Muscle of arm (tissue), 1 donor: ENCODE measurements at regions not wholly inside any gene's neighbourhood (a gene's known extent, or its start where the extent isn't known, plus 50 kb on each side); places are given as distances from the start of the nearest gene placed in this dataset.
"Not testable (repeated sequence)": the region's sequence is repeated elsewhere in the genome, so short reads cannot be mapped to it uniquely, and the experiment has no call there.

Source experiments
- DNase-seq: peaks from one replicate; pipeline ENCODE4 v3.0.0-alpha.2; 2013

- DNase-seq: no peak
Measured at GRCh38 chr13:84654654-84655275, 772.5 kb upstream of the SLITRK1 start.

DNA sequence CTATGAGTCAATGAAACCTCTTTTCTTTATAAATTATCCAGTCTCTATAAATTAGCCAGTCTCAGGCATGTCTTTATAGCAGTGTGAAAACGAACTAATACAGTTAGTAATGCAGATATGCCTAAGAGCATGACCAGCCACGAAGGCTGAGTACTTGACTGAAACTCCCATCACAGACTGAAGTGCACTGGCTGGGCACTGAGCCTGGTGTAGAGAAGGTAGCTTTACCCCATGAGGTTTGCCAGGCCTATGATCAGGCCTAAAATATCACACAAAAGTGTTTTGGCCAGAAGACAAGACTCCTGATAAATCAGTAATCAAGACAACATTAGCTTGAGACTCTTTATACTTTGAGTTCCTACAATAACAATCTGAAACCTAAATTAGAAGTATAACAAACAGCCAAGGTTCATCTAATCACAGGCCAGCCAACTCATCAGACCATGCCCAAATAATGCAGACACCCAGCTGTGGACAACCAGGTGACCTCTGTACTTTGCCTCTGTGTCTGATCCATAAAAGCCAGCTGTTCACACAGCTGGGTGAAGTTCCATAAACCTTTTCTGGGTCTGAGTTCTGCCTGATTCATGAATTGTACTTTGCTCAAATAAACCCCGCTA, 771.8 kb upstream of the SLITRK1 start:
- DNase-seq: no peak

GRCh38 chr13:84651705-84652104, 769.4 kb upstream of the SLITRK1 start:
- DNase-seq: no peak

- DNase-seq: no peak
Measured at GRCh38 chr13:84651288-84651687, 769.0 kb upstream of the SLITRK1 start.

DNA sequence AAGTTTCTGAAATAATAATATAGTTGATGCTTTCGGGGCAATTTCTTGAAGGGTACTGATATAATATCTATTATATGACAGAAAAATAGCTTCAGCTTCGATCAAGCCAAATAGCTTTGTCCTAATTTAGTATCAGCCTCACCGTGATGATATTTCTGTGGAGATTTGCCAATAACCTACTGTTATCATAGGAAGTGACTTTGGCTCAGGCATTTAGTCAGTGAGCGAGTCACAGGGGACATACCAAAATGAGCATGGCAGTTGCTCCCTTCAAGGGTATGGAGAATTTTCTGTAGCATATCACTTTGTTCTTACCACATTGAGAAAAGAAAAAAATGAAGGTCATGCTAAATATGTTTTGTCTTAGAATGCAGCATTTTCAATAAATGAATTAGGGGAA, 767.6 kb upstream of the SLITRK1 start:
- no peak for DNase-seq

GRCh38 chr13:84648069-84648640, 765.9 kb upstream of the SLITRK1 start:
- DNase-seq: no peak

DNA sequence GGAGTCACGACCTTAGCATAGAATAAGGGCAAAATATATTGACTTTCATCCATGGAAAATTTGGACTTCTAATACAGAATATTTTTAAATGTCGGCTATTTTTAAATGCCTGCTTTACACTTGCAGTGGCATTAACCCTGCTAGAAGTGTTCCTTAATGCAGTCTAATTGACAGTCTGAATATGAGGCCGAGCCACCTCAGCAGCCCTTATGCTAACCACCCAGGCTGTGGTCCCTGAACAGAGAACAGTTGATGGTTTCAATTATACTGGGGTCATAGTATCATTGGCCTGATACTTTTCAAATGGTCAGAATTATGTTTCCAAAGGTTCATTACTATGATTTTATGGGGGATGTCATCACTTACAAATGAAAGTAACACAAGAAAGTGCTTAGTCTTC, 764.7 kb upstream of the SLITRK1 start:
- DNase-seq: no peak

GRCh38 chr13:84645196-84646012, 763.1 kb upstream of the SLITRK1 start:
- no peak for DNase-seq

GRCh38 chr13:84641491-84641890, 759.2 kb upstream of the SLITRK1 start:
- no peak for DNase-seq

- DNase-seq: no peak
Measured at GRCh38 chr13:84640691-84641090, 758.4 kb upstream of the SLITRK1 start.

DNA sequence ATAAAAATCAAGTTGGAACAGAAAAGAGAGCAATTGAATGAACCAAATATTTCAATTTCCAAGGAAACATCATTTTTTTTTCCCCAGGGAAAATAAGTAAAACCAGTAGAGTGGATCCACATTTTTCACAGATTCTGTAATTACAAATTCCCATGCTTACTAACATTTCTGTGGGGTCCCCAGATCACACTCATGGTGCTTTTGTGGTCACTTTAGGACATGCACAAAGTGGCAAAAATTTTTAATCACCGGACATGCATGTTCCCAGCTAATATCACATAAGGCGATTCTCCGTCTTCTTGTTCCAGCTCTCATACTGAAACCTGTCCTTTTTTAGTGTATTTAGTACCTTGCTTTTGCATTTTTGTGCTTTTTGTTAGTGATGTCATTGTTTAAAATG, 748.2 kb upstream of the SLITRK1 start:
- DNase-seq: no peak

- DNase-seq: no peak
Measured at GRCh38 chr13:84616864-84617263, 734.6 kb upstream of the SLITRK1 start.

DNA sequence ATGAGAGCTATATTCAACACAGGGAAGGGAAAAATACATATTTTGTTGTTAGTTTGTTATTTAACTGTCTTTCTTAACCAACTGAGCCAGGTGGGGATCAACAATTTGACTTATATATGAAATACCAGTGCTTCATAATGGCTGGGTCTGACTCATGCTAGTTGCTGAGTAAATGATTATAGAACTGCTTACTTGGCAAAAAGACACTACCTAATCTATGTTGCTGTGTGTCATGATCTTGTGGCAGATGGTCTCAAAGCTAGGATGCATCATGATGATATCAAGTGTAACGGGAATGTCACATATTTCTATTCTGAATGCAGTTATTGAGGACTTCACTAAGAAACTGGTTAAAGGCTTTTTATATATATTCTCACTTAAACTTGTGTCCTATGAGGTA, 727.4 kb upstream of the SLITRK1 start:
- DNase-seq: no peak

- peak; percentile 15 for DNase-seq
Measured at GRCh38 chr13:84607261-84608013, 725.2 kb upstream of the SLITRK1 start.

DNA sequence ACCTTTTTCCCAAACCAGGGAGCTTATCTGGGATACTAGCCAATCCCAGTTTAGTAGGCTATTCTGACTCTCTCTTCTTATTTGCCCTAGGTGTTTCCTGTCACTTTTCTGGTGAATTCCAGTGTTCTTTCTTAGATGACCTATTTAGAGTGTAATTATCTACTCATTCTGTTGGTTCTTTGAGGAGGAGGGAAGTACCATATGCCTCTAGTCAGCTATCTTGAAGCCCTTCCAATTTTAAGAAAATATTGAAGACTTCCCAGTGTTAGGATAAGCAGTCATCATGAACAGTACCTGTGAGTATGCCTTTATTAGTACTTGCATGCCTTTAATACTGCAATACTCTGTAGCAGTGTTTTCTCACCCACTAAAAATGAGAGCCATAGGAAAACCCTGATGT, 724.3 kb upstream of the SLITRK1 start:
- no peak for DNase-seq

DNA sequence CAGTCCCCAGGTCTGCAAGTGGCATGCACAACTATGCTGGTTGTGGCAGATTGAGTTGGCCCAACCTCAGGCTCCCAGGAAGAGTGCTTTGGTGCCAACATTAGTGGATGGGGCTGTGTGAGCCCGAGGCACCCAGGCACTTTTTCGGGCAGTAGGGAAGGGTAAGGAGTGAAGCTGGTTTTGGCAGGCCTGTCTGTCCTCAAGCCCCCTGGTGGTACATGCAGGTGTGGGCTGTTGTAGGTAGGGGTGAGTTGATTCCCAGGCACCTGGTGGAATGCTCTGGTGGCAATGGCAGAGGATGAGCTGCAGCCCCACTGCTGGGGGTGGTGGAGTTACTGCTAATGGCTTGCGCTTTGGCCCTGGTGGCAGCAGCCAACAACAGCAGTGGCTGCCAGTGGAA, 723.7 kb upstream of the SLITRK1 start:
- DNase-seq: no peak

GRCh38 chr13:84591444-84591843, 709.2 kb upstream of the SLITRK1 start:
- no peak for DNase-seq

DNA sequence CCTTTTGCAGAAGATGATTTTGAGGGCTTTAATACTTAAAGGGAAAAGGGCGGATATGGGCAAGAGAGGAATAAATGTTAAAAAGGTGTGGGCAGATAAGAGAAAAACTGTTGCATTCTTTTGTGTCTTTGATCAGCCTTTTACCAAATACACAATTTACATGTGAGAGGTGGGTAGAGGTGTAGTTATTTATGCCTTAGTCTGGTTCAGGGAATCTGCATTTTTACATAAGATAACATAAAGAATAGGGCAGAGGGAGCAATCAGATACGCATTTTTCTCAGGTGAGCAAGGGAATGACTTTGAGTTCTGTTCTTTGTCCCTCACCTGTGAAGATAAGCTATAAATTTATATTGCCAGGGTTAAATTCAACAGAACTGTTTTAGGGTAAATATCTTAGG, 708.4 kb upstream of the SLITRK1 start:
- DNase-seq: no peak

DNA sequence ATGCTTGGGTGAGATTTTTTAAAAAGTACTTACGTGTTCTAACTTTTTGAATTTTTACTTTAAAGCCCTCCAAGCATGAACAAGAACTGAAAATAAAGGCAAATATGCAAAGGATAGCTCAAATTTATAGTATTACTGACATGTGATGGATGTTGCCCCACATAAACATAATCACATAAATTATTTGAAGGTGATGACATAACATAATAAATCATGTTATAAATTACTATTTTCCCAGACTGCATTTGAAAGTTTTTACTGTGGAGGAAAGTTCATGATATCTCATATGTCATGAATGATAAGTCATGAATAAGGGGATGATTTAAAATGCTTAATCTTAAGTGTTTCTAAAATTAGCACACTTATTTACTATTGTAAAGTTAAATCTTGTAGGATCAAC, 705.7 kb upstream of the SLITRK1 start:
- no peak for DNase-seq

- not testable (repeated sequence) for DNase-seq
Measured at GRCh38 chr13:84579901-84580300, 697.6 kb upstream of the SLITRK1 start.

DNA sequence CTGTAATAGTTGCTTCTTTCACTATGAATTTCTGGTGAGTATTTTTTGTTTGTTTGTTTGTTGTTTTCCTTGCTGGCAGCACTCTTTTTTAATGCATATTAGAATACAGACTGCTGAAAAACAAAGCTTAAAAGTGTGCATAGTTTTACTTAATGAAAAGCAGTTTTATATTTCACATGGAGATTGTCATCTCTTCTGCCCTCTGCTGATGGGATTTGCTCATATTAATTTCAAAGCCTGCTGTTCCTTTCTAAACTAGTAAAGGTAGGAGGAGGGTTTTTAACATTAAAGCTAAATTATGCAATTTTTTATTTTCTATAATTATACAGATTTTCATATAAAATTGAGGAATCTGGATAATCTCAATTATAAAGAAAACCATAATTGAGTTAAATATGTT, 692.6 kb upstream of the SLITRK1 start:
- peak; percentile 13 for DNase-seq

DNA sequence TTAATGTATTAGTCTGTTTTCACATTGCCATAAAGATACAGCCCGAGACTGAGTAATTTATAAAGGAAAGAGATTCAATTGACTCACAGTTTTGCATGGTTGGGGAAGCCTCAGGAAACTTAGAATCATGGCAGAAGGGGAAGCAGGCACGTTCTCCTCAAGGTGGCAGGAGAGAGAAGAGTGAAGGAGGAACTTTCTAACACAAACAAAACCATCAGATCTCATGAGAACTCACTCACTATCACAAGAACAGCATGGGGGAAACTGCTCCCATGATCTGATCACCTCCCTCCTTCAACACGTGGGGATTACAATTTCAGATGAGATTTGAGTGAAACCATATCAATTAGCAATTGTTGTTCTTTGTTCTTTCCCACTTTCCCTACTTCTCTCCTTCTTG, 689.0 kb upstream of the SLITRK1 start:
- DNase-seq: no peak
